ENCODE measurements at regions not wholly inside any gene's neighbourhood (a gene's known extent, or its start where the extent isn't known, plus 50 kb on each side); places are given as distances from the start of the nearest gene placed in this dataset.

DNA sequence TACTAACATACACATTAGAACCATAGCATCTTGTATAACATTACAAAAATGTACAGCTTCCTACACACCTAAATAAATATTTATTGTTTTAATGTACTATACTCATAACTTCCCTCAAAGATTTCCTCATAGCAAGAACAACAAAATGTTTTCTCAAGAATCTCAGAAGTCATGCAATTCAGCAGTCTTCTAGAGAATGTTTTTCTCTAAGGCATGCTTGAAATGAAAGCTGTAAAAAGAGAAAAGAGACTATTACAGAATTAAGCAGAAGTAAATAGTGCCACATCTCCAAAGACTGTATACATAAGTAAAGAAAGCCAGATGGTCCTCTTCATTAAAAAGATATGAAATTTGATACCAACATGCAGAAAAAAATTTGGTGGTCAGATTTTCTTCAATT lies 672.2 kb downstream of the EPM2A start:
- no peak overlapping the region for H3K4me2 ChIP-seq (ENCODE audit: insufficient read depth, insufficient read length, low read length)
- no peak for DNase-seq
- no peaks in the 10 kb centered on the region for H3K9me3 ChIP-seq (ENCODE audit: control insufficient read depth, low read depth, low read length)
- no peaks in the 10 kb centered on the region for H3K79me2 ChIP-seq (ENCODE audit: insufficient read depth, low read length)
- no peaks in the 10 kb centered on the region for H3K23me2 ChIP-seq (ENCODE audit: insufficient read length, low read depth, low read length, poor library complexity, severe bottlenecking)
- no peaks in the 10 kb centered on the region for H3K79me1 ChIP-seq (ENCODE audit: insufficient read depth, low read depth, low read length, poor library complexity, severe bottlenecking)
- no peak overlapping the region for H4K91ac ChIP-seq (ENCODE audit: insufficient read length, low read depth, low read length)
- no peak overlapping the region for H3K18ac ChIP-seq (ENCODE audit: insufficient read length, low read depth, low read length)
- no peaks in the 10 kb centered on the region for H4K20me1 ChIP-seq (ENCODE audit: control insufficient read depth, insufficient read depth, insufficient read length)
- Mint-ChIP-seq H3K9me3 (no peaks in the 10 kb centered on the region), H3K27me3 (ENCODE audit: low read depth) (no peaks in the 10 kb centered on the region), H3K4me3 (no peak overlapping the region), H3K4me1 (no peaks in the 10 kb centered on the region), H3K27ac (no peak overlapping the region), H3K36me3 (ENCODE audit: insufficient read depth in 1 of 3, low read depth in 3 of 3) (no peaks in the 10 kb centered on the region)
- no peak overlapping the region for H3T11ph ChIP-seq (ENCODE audit: low read length)
- H3K4me1 ChIP-seq (ENCODE audit: insufficient read depth, low read length): no peaks in the 10 kb centered on the region
- H2BK20ac ChIP-seq (ENCODE audit: low read depth, low read length, poor library complexity, severe bottlenecking): no peak overlapping the region
- no peak overlapping the region for H3K14ac ChIP-seq (ENCODE audit: insufficient read depth, low read length)
- TF ChIP-seq, protein P1, sequence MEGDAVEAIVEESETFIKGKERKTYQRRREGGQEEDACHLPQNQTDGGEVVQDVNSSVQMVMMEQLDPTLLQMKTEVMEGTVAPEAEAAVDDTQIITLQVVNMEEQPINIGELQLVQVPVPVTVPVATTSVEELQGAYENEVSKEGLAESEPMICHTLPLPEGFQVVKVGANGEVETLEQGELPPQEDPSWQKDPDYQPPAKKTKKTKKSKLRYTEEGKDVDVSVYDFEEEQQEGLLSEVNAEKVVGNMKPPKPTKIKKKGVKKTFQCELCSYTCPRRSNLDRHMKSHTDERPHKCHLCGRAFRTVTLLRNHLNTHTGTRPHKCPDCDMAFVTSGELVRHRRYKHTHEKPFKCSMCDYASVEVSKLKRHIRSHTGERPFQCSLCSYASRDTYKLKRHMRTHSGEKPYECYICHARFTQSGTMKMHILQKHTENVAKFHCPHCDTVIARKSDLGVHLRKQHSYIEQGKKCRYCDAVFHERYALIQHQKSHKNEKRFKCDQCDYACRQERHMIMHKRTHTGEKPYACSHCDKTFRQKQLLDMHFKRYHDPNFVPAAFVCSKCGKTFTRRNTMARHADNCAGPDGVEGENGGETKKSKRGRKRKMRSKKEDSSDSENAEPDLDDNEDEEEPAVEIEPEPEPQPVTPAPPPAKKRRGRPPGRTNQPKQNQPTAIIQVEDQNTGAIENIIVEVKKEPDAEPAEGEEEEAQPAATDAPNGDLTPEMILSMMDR (conservative IDR thresholded peaks at IDR 0.05): no peak
- H3K27me3 ChIP-seq (ENCODE audit: insufficient read depth, low read length): no peaks in the 10 kb centered on the region
- H2BK5ac ChIP-seq (ENCODE audit: insufficient read length, low read length): no peak overlapping the region
- no peak overlapping the region for H3K9ac ChIP-seq (ENCODE audit: extremely low read depth, insufficient read length, low read length)
- H2BK15ac ChIP-seq (ENCODE audit: low read depth, low read length): no peak overlapping the region
- no peak overlapping the region for H3K27ac ChIP-seq (ENCODE audit: insufficient read length, low read depth, low read length)
- H4K8ac ChIP-seq (replicated peaks; ENCODE audit: insufficient read length, low read depth, low read length): no peak overlapping the region
- H2BK120ac ChIP-seq (ENCODE audit: low read depth, low read length, poor library complexity, severe bottlenecking): no peak overlapping the region
- no peak overlapping the region for H3K4ac ChIP-seq (ENCODE audit: low read depth, low read length)
- H2AK5ac ChIP-seq (ENCODE audit: insufficient read length, low read length): no peak overlapping the region
- H2BK12ac ChIP-seq (ENCODE audit: insufficient read length, low read depth, low read length): no peak overlapping the region
- no peak overlapping the region for H2AFZ ChIP-seq (ENCODE audit: low read length)
- no peak overlapping the region for H4K5ac ChIP-seq (ENCODE audit: insufficient read length, low read depth, low read length)
- H3K23ac ChIP-seq (ENCODE audit: insufficient read length, low read depth, low read length): no peak overlapping the region
- no peak overlapping the region for H3K56ac ChIP-seq (ENCODE audit: insufficient read length, low read depth, low read length)

Measured in H9 (cell line).